ENCODE measurements at regions not wholly inside any gene's neighbourhood (a gene's known extent, or its start where the extent isn't known, plus 50 kb on each side); places are given as distances from the start of the nearest gene placed in this dataset.

DNA sequence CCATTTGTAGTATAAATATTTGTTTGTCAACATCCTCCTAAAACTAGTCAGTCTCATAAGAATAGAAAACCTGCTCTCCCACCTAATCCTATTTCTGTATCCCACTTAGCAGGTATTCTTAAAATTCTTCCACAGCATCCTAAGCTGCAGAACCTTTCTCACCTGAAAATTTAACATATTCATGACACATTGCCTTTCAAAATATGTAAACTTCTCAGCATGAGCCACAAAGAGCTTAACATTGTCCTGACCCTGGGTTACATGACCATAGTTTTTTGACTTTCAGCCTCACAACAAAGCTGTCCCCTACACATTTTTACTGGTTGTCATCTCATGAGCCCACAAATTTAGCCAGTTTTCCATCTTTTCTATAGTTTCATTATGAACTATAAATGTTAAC is 712.1 kb downstream of the LTN1 start:
- Histone ChIP-seq H3K4me1 (peaks cover 11% of the 10 kb centered on the region), H3K9me3 (no peaks in the 10 kb centered on the region), H3K4me3 (no peak overlapping the region), H3K36me3 (no peaks in the 10 kb centered on the region), H3K27ac (no peak overlapping the region), H3K27me3 (no peaks in the 10 kb centered on the region)
- TF ChIP-seq POLR2AphosphoS5 (IDR thresholded peaks at IDR 0.05) (no peak), EP300 (IDR thresholded peaks at IDR 0.05) (no peak), POLR2A (IDR thresholded peaks at IDR 0.05) (no peak), CTCF (IDR thresholded peaks at IDR 0.05) (no peak)
- DNase-seq (ENCODE audit: low spot score in 2 of 2) = no peak

DNA sequence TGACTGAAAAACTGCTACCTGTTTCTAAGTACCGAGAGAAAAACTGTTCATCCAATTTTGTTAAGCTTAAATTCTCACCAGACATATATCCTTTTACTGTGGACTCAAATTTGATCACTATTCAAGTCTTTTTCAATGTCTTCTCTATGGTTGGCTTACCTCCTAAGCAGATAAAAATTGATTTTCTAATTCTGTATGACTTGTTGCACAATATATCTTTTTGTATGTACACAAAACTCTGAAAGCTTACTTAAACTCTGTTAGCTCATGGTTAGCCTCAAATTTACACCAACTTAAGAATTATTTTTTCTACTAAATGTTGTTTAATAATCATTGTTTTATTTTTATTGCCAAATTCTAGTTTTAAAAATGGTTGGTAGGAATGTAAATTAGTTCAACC is 715.4 kb downstream of the LTN1 start:
- no peaks in the 10 kb centered on the region for H3K27me3 ChIP-seq
- DNase-seq (ENCODE audit: low spot score in 2 of 2) = no peak
- no peaks in the 10 kb centered on the region for H3K36me3 ChIP-seq
- TF ChIP-seq POLR2A (IDR thresholded peaks at IDR 0.05) = no peak
- TF ChIP-seq CTCF (IDR thresholded peaks at IDR 0.05) = no peak
- no peak for TF ChIP-seq POLR2AphosphoS5 (IDR thresholded peaks at IDR 0.05)
- TF ChIP-seq EP300 (IDR thresholded peaks at IDR 0.05) = no peak
- H3K9me3 ChIP-seq = no peaks in the 10 kb centered on the region
- H3K4me1 ChIP-seq = no peaks in the 10 kb centered on the region
- H3K4me3 ChIP-seq = no peak overlapping the region
- WGBS = 100% methylated on average over 1 of the region's 1 CpG
- H3K27ac ChIP-seq = no peak overlapping the region

GRCh38 chr21:28272272-28272992 is 720.2 kb downstream of the LTN1 start:
- no peak for TF ChIP-seq EP300 (IDR thresholded peaks at IDR 0.05)
- no peak for TF ChIP-seq CTCF (IDR thresholded peaks at IDR 0.05)
- no peaks in the 10 kb centered on the region for H3K36me3 ChIP-seq
- no peak overlapping the region for H3K4me3 ChIP-seq
- no peak overlapping the region for H3K27ac ChIP-seq
- DNase-seq (ENCODE audit: low spot score in 2 of 2) = no peak
- WGBS = 90% methylated on average over 3 of the region's 3 CpGs
- H3K9me3 ChIP-seq = no peaks in the 10 kb centered on the region
- H3K27me3 ChIP-seq = no peaks in the 10 kb centered on the region
- H3K4me1 ChIP-seq = no peaks in the 10 kb centered on the region

DNA sequence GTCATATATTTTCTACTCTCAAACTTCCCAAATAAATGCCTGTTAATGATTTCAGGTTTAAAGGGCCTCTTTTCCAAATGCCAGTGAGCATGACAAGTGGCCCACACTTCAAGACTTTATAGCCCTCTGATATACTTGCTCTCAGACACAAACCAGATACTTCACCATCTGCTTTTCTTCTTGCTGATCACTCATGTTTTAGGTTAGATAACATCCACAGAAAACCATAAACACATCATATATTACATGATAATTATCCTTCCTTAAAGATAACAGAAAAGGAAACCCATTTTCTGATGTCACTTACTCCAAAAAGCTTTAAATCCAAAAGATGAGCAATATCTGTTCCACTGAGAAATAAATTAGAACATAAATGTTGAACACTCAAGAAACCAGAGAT is 723.5 kb downstream of the LTN1 start:
- H3K4me1 ChIP-seq = no peaks in the 10 kb centered on the region
- no peak overlapping the region for H3K27ac ChIP-seq
- TF ChIP-seq CTCF (IDR thresholded peaks at IDR 0.05) (no peak), POLR2AphosphoS5 (IDR thresholded peaks at IDR 0.05) (no peak), POLR2A (IDR thresholded peaks at IDR 0.05) (no peak)

GRCh38 chr21:28268685-28269084 is 724.0 kb downstream of the LTN1 start:
- TF ChIP-seq CTCF (IDR thresholded peaks at IDR 0.05) = no peak
- no peak for TF ChIP-seq POLR2A (IDR thresholded peaks at IDR 0.05)
- no peaks in the 10 kb centered on the region for H3K9me3 ChIP-seq
- no peak overlapping the region for H3K4me3 ChIP-seq
- H3K4me1 ChIP-seq = no peaks in the 10 kb centered on the region
- WGBS = 57% methylated on average over 4 of the region's 4 CpGs
- H3K27me3 ChIP-seq = no peaks in the 10 kb centered on the region
- no peaks in the 10 kb centered on the region for H3K36me3 ChIP-seq
- DNase-seq (ENCODE audit: low spot score in 2 of 2) = no peak
- no peak overlapping the region for H3K27ac ChIP-seq

More for the DNA sequence above, 723.5 kb downstream of the LTN1 start:
- Histone ChIP-seq H3K36me3 (no peaks in the 10 kb centered on the region), H3K9me3 (no peaks in the 10 kb centered on the region), H3K4me3 (no peak overlapping the region), H3K27me3 (no peaks in the 10 kb centered on the region)
- no peak for DNase-seq (ENCODE audit: low spot score in 2 of 2)

All from suprapubic skin (tissue), 4 donors.